Stomach (tissue), 8 donors: ENCODE measurements at regions not wholly inside any gene's neighbourhood (a gene's known extent, or its start where the extent isn't known, plus 50 kb on each side); places are given as distances from the start of the nearest gene placed in this dataset.
A peak's percentile ranks its signal among the peaks of the same experiment; 100 is the strongest.

Source experiments
- DNase-seq, 2 donors: peaks; one replicate each; pipeline versions ENCODE4 v3.0.0 to v3.0.0-alpha.2; 2013 to 2019
- H3K27ac ChIP-seq, 5 donors: fragments of 200-600 bp in 4 of 5; sonication (generic) in 4 of 5; one replicate each; pipeline ENCODE4 v1.5.1; 2013 to 2019; ENCODE audit warnings: mild to moderate bottlenecking in 1 of 5, moderate library complexity in 1 of 5
- H3K27me3 ChIP-seq, 3 donors: fragments of 200-600 bp; sonication (generic); one replicate each; pipeline ENCODE4 v1.5.1; 2017 to 2019; ENCODE audit warnings: mixed run types in 1 of 3
- H3K36me3 ChIP-seq, 4 donors: fragments of 200-600 bp; sonication (generic); 1 replicate in 3 of 4; 2 replicates in 1 of 4; pipeline ENCODE4 v1.5.1; 2016 to 2019
- H3K4me1 ChIP-seq, 4 donors: fragments of 200-600 bp; sonication (generic); one replicate each; pipeline ENCODE4 v1.5.1; 2016 to 2019
- H3K4me3 ChIP-seq, 4 donors: fragments of 200-600 bp; sonication (generic) in 3 of 4; one replicate each; pipeline ENCODE4 v1.5.1; 2016 to 2019; ENCODE audit warnings: mild to moderate bottlenecking in 1 of 4
- H3K9me3 ChIP-seq, 4 donors: fragments of 200-600 bp; sonication (generic); one replicate each; pipeline ENCODE4 v1.5.1; 2016 to 2019
- EP300 ChIP-seq: sonication (generic); formaldehyde crosslinking; IDR thresholded peaks from one replicate; pipeline ENCODE4 v1.6.1; 2017; ENCODE audit warnings: antibody characterized with exemption
- POLR2A ChIP-seq, 4 donors: fragments of 450-650 bp; IDR thresholded peaks; one replicate each; pipeline ENCODE4 v1.6.1; 2016; ENCODE audit warnings: antibody characterized with exemption in 4 of 4, control low read depth in 2 of 4, mild to moderate bottlenecking in 1 of 4, moderate library complexity in 1 of 4
- POLR2AphosphoS5 ChIP-seq, 3 donors: sonication (generic); formaldehyde crosslinking; IDR thresholded peaks; one replicate each; pipeline ENCODE4 v1.6.1; 2016; ENCODE audit warnings: antibody characterized with exemption in 3 of 3
- WGBS, 5 donors: extraction: QIAGEN DNeasy Blood & Tissue Kit in 3 of 5; methylation state at CpG; one replicate each; pipeline versions ENCODE4 v1.1.5 to v1.1.7; 2013 to 2018; 5-methylcytosine and 5-hydroxymethylcytosine counted together
- intact Hi-C: fragments of 100-400 bp; cut with DNase I; formaldehyde crosslinking; loops from one replicate; pipeline ENCODE4 v1.15.1; 2023; ENCODE audit warnings: low total_unique reads
- TF ChIP-seq, protein P1 (sequence below), 7 experiments: fragments of 450-650 bp in 4 of 7; fragments of 200-600 bp in 3 of 7; sonication (generic) in 3 of 7; IDR thresholded peaks; one replicate each; pipeline ENCODE4 v1.5.1; 2016 to 2019; ENCODE audit warnings: antibody characterized with exemption in 7 of 7, control low read depth in 2 of 7, mild to moderate bottlenecking in 1 of 7
- donor health status: healthy with polysubstance abuse.
- donor health status: Bipolar disorder and iron deficiency.
- donor health status: healthy.

DNA sequence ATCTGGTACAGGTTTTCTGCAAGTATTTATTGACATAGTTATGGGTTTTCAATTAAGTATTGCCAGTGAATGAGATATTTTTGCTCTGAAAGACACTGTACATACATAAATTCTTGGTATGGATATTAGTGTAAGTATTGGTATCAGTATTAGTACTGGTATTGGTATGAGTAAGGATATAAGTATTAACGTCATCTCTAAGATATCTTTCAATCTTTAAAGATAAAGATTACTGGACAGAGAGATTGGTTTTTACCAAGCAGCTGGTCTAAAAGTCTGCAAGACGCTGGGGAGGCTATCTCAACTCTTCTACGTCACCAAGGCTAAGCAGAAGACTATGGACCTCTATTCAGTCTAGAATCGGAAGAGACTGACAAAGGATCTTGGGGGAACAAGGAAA, 234.5 kb downstream of the NXPE2 start:
- no peak for TF ChIP-seq POLR2AphosphoS5 (IDR thresholded peaks at IDR 0.05)
- TF ChIP-seq POLR2A (IDR thresholded peaks at IDR 0.05): no peak
- H3K27me3 ChIP-seq: no peaks in the 10 kb centered on the region
- H3K4me3 ChIP-seq: no peak overlapping the region
- no peaks in the 10 kb centered on the region for H3K36me3 ChIP-seq
- H3K27ac ChIP-seq: no peak overlapping the region
- no peak for DNase-seq
- no peaks in the 10 kb centered on the region for H3K4me1 ChIP-seq
- 71 to 81% (median 80%) methylated on average over 4 of the region's 4 CpGs for WGBS, 5 donors
- intact Hi-C loops: no loop called here
- H3K9me3 ChIP-seq: peaks cover 0 to 1% (median 0%) of the 10 kb centered on the region in 4 donors

DNA sequence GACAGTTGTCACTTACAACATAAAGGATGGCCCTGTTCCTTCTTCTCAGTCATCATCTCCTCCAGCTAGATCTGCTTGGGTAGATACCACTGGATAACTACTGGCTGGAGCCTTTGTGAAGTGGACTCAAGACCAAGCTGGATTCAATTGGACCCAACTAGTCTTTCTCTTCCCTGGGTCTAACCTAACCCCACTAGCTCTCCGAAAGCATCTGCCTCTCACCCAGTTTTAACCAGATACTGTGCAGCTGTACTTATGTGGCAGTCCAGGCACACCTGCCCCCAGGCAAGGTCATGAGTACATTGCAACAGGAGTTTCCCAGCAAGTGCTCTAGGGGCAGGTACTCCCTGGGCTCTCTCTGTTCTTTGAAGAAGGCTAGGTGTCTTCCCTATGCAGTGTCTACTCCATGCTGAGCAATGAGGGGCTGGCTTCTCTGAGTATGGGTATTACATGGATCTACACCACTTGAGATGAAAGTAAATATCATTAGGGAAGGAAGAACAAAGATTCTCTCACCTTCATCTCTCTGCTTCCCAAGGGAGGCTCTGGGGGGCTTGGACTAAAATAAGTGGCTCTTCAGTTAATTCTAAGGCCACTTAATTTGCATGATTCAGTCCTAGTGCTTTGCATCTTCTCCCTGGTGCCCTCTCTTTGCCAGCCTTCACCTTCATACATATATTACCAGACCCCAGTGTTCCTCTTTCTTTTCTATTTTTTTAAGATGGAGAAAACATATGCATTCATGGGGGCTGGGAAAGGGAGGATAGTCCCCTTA, 236.1 kb downstream of the NXPE2 start:
- Histone ChIP-seq H3K27ac (no peak overlapping the region), H3K4me3 (no peak overlapping the region), H3K4me1 (no peaks in the 10 kb centered on the region), H3K9me3 (no peaks in the 10 kb centered on the region), H3K27me3 (no peaks in the 10 kb centered on the region), H3K36me3 (no peaks in the 10 kb centered on the region)
- TF ChIP-seq POLR2AphosphoS5 (IDR thresholded peaks at IDR 0.05) (no peak), EP300 (no peak), POLR2A (IDR thresholded peaks at IDR 0.05) (no peak)
- TF ChIP-seq, protein P1, sequence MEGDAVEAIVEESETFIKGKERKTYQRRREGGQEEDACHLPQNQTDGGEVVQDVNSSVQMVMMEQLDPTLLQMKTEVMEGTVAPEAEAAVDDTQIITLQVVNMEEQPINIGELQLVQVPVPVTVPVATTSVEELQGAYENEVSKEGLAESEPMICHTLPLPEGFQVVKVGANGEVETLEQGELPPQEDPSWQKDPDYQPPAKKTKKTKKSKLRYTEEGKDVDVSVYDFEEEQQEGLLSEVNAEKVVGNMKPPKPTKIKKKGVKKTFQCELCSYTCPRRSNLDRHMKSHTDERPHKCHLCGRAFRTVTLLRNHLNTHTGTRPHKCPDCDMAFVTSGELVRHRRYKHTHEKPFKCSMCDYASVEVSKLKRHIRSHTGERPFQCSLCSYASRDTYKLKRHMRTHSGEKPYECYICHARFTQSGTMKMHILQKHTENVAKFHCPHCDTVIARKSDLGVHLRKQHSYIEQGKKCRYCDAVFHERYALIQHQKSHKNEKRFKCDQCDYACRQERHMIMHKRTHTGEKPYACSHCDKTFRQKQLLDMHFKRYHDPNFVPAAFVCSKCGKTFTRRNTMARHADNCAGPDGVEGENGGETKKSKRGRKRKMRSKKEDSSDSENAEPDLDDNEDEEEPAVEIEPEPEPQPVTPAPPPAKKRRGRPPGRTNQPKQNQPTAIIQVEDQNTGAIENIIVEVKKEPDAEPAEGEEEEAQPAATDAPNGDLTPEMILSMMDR (IDR thresholded peaks at IDR 0.05): no peak
- intact Hi-C loops: no loop called here
- 73 to 100% (median 83%) methylated on average over 1 of the region's 1 CpG for WGBS, 5 donors
- no peak for DNase-seq

DNA sequence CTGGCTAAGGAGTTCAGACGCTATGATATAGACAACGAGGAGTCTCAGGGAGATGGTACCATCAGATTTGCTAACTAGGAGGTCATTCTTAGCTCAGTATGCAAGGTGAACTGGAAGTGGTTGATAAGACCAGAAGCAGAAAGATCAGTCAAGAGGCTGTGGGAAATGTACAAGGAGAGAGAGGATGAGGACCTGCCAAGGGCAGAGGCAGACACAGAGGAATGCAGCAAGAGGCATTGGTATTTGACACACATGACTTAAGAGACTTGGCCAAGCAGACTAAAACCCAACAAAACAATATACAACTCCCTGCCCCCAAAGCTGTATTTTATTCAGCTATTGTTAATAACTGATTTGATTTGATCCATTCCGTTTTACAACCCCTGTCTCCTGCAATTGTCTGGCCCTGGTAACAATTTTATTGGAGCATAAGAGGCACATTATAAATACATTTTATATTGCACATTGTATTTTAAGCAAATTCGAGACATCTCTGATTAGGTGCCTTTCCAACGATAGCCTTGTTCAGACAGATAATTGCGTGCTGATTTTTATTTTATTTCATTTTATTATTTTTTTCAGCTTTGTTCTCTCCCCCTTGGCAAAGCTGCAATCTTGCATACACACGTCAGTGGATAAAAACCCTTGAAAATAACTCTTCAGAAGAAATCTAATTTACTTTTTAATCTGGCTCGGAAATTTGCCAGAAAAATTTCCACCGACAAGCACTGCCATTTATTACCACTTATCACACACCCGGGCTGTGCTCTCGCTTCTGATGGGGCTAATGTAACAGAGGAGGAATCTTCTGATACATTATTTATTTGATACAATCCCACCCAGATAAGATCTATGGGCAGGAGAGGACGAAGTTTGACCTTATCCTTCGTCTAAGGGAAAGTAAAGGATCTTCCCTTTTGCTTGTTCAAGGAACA, 237.8 kb downstream of the NXPE2 start:
- no peaks in the 10 kb centered on the region for H3K27me3 ChIP-seq
- H3K4me1 ChIP-seq: no peaks in the 10 kb centered on the region
- WGBS, 5 donors: 70 to 76% (median 74%) methylated on average over 13 of the region's 13 CpGs
- no peaks in the 10 kb centered on the region for H3K36me3 ChIP-seq
- H3K4me3 ChIP-seq: no peak overlapping the region
- H3K27ac ChIP-seq: no peak overlapping the region
- TF ChIP-seq EP300 (no peak), POLR2AphosphoS5 (IDR thresholded peaks at IDR 0.05) (no peak), POLR2A (IDR thresholded peaks at IDR 0.05) (no peak)
- TF ChIP-seq, protein P1 (IDR thresholded peaks at IDR 0.05): no peak
- peak in 1 of 2 donors; percentile 7 for DNase-seq
- intact Hi-C loops: no loop called here
- H3K9me3 ChIP-seq: no peaks in the 10 kb centered on the region

DNA sequence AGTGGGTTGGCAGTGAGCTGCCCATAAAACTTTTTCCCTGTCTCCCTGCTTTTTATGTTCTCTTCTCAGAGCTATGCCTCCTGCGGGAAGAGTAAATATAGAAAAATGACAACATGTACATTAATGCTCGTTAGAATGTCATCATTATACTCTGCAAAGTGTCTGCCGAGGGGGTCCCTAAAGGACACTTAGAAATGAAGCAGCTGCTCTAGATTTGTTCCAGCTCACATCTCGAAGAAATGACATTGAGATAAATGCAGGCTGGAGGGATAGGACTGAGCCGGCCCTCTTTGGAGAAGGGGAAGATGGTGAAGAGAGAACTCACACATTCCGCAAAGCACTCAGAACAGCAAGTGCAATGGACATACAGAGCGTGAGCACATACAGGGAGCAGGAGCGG, 240.0 kb downstream of the NXPE2 start:
- WGBS, 5 donors: 70 to 82% (median 72%) methylated on average over 8 of the region's 8 CpGs
- H3K27ac ChIP-seq: no peak overlapping the region
- no peaks in the 10 kb centered on the region for H3K9me3 ChIP-seq
- intact Hi-C loops: no loop called here
- H3K36me3 ChIP-seq: no peaks in the 10 kb centered on the region
- H3K27me3 ChIP-seq: no peaks in the 10 kb centered on the region
- H3K4me1 ChIP-seq: no peaks in the 10 kb centered on the region
- TF ChIP-seq POLR2A (IDR thresholded peaks at IDR 0.05) (no peak), POLR2AphosphoS5 (IDR thresholded peaks at IDR 0.05) (no peak), EP300 (no peak)
- TF ChIP-seq, protein P1 (IDR thresholded peaks at IDR 0.05): no peak
- DNase-seq: peak in 1 of 2 donors; percentile 25
- no peak overlapping the region for H3K4me3 ChIP-seq
